Kidney glomerular epithelial cell (primary cell): ENCODE measurements at regions not wholly inside any gene's neighbourhood (a gene's known extent, or its start where the extent isn't known, plus 50 kb on each side); places are given as distances from the start of the nearest gene placed in this dataset.

Experiments used
- DNase-seq: peaks from one replicate; lab custom pipeline; 2025; lab: John Stamatoyannopoulos, UW

GRCh38 chr2:191611614-191612013, 66.3 kb upstream of the NABP1 start:
- DNase-seq: no peak

- peak; percentile 96 for DNase-seq
These were observed 65.4 kb upstream of the NABP1 start for GRCh38 chr2:191612496-191612895.

- no peak for DNase-seq
These were observed 63.2 kb upstream of the NABP1 start for GRCh38 chr2:191614759-191615158.

GRCh38 chr2:191615596-191615995, 62.3 kb upstream of the NABP1 start:
- no peak for DNase-seq

- no peak for DNase-seq
These were observed 60.4 kb upstream of the NABP1 start for GRCh38 chr2:191617575-191617974.

GRCh38 chr2:191618046-191618780, 59.7 kb upstream of the NABP1 start:
- DNase-seq: no peak

GRCh38 chr2:191618786-191619185, 59.1 kb upstream of the NABP1 start:
- DNase-seq: no peak

- no peak for DNase-seq
These were observed 57.8 kb upstream of the NABP1 start for GRCh38 chr2:191620144-191620543.

GRCh38 chr2:191622374-191623320, 55.3 kb upstream of the NABP1 start:
- DNase-seq: no peak

GRCh38 chr2:191625016-191625415, 52.9 kb upstream of the NABP1 start:
- DNase-seq: no peak

- DNase-seq: no peak
These were observed 52.5 kb upstream of the NABP1 start for GRCh38 chr2:191625446-191625845.

- peak; percentile 68 for DNase-seq
These were observed 51.3 kb upstream of the NABP1 start for GRCh38 chr2:191626497-191627151.

GRCh38 chr2:191627518-191627917, 50.4 kb upstream of the NABP1 start:
- no peak for DNase-seq
